Body of pancreas (tissue), 4 donors: ENCODE measurements at regions not wholly inside any gene's neighbourhood (a gene's known extent, or its start where the extent isn't known, plus 50 kb on each side); places are given as distances from the start of the nearest gene placed in this dataset.
A peak's percentile ranks its signal among the peaks of the same experiment; 100 is the strongest.

Source experiments
- ATAC-seq: fragments of 150-250 bp; one replicate; pipeline ENCODE4 v1.9.1; 2016
- DNase-seq, 4 donors: peaks; one replicate each; pipeline ENCODE4 v3.0.0-alpha.2; 2019
- H3K27ac ChIP-seq, 4 donors: fragments of 200-600 bp; sonication (generic); 1 replicate in 3 of 4; 2 replicates in 1 of 4; pipeline versions ENCODE4 v1.5.1 to v1.6.1; 2016 to 2019; ENCODE audit warnings: mild to moderate bottlenecking in 1 of 4, mixed read lengths in 1 of 4, moderate library complexity in 1 of 4
- H3K27me3 ChIP-seq, 2 donors: fragments of 200-600 bp; sonication (generic); one replicate each; pipeline ENCODE4 v1.6.0; 2016; ENCODE audit warnings: mild to moderate bottlenecking in 1 of 2
- H3K36me3 ChIP-seq, 2 donors: fragments of 200-600 bp; sonication (generic); replicated peaks in 1 of 2; 2 replicates each; pipeline ENCODE4 v1.5.1; 2016; ENCODE audit warnings: low read depth in 2 of 2; ENCODE audit not compliant: insufficient read depth in 1 of 2
- H3K4me1 ChIP-seq: fragments of 200-600 bp; sonication (generic); one replicate; pipeline ENCODE4 v1.6.0; 2016
- H3K4me3 ChIP-seq, 2 donors: fragments of 200-600 bp; sonication (generic); 1 replicate in 1 of 2; 2 replicates in 1 of 2; pipeline ENCODE4 v1.5.1; 2016 to 2019
- H3K9me3 ChIP-seq, 3 donors: fragments of 200-600 bp; sonication (generic); 1 replicate in 2 of 3; 2 replicates in 1 of 3; pipeline ENCODE4 v1.5.1; 2016
- POLR2A ChIP-seq, 3 donors: fragments of 450-650 bp; IDR thresholded peaks; one replicate each; pipeline ENCODE4 v1.6.1; 2016; ENCODE audit warnings: antibody characterized with exemption in 3 of 3, mild to moderate bottlenecking in 2 of 3
- WGBS, 2 donors: methylation state at CpG; one replicate each; pipeline ENCODE4 v1.1.5; 2017; 5-methylcytosine and 5-hydroxymethylcytosine counted together
- intact Hi-C: fragments of 100-400 bp; cut with DNase I; formaldehyde crosslinking; loops from one replicate; pipeline ENCODE4 v1.15.1; 2023
- TF ChIP-seq, protein P1 (sequence below), 7 experiments: fragments of 450-650 bp in 4 of 7; fragments of 200-600 bp in 3 of 7; sonication (generic) in 3 of 7; IDR thresholded peaks; one replicate each; pipeline ENCODE4 v1.5.1; 2016 to 2019; ENCODE audit warnings: antibody characterized with exemption in 7 of 7

- H3K27me3 ChIP-seq: no peaks in the 10 kb centered on the region
- peaks cover 41% of the 10 kb centered on the region for H3K4me1 ChIP-seq
- no peak for TF ChIP-seq POLR2A (IDR thresholded peaks at IDR 0.05)
- TF ChIP-seq, protein P1, sequence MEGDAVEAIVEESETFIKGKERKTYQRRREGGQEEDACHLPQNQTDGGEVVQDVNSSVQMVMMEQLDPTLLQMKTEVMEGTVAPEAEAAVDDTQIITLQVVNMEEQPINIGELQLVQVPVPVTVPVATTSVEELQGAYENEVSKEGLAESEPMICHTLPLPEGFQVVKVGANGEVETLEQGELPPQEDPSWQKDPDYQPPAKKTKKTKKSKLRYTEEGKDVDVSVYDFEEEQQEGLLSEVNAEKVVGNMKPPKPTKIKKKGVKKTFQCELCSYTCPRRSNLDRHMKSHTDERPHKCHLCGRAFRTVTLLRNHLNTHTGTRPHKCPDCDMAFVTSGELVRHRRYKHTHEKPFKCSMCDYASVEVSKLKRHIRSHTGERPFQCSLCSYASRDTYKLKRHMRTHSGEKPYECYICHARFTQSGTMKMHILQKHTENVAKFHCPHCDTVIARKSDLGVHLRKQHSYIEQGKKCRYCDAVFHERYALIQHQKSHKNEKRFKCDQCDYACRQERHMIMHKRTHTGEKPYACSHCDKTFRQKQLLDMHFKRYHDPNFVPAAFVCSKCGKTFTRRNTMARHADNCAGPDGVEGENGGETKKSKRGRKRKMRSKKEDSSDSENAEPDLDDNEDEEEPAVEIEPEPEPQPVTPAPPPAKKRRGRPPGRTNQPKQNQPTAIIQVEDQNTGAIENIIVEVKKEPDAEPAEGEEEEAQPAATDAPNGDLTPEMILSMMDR (IDR thresholded peaks at IDR 0.05): no peak
- no peaks in the 10 kb centered on the region for H3K9me3 ChIP-seq
- no peak overlapping the region for H3K4me3 ChIP-seq
- no peak for ATAC-seq
- intact Hi-C loops: loop anchor here (10.0 kb wide), 1 partner anchor 167 kb away; no protein-coding TSS in a partner anchor
- no peak for DNase-seq
- 48 to 75% methylated on average over 1 of the region's 1 CpG for WGBS, 2 donors
- H3K27ac ChIP-seq: no peak overlapping the region
- H3K36me3 ChIP-seq: no peaks in the 10 kb centered on the region
These were observed 54.8 kb upstream of the CD28 start for GRCh38 chr2:203651621-203652020.

DNA sequence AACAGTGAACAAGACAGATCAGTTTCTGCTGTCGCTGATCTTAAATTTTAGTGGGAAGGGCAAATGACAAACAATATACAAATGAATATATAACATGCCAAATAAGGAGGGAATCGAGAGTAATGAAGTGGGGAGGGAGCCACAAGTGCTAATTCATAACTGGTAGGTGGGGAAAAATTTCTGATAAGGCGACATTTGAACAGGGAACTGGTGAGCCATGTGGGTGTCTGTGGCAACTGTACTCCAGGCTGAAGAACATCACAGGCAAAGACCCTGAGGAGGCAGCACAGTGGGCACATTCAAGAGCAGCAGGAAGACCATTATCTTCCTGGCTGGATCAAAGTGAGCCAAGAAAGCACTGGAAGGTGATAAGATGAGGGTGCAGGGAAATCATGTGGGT is 51.6 kb upstream of the CD28 start:
- intact Hi-C loops: loop anchor here (10.0 kb wide), 1 partner anchor 170 kb away; no protein-coding TSS in a partner anchor
- no peaks in the 10 kb centered on the region for H3K9me3 ChIP-seq
- ATAC-seq (no peak), DNase-seq (no peak)
- no peaks in the 10 kb centered on the region for H3K27me3 ChIP-seq
- H3K36me3 ChIP-seq: no peaks in the 10 kb centered on the region
- H3K27ac ChIP-seq: no peak overlapping the region
- TF ChIP-seq, protein P1 (IDR thresholded peaks at IDR 0.05): no peak
- TF ChIP-seq POLR2A (IDR thresholded peaks at IDR 0.05): no peak
- no peak overlapping the region for H3K4me3 ChIP-seq
- WGBS, 2 donors: 79 to 94% methylated on average over 3 of the region's 3 CpGs
- peaks cover 26% of the 10 kb centered on the region for H3K4me1 ChIP-seq

GRCh38 chr2:203656522-203657287 is 49.7 kb upstream of the CD28 start:
- 48 to 59% methylated on average over 9 to 10 of the region's 10 CpGs for WGBS, 2 donors
- Histone ChIP-seq H3K27me3 (no peaks in the 10 kb centered on the region), H3K4me3 (no peak overlapping the region), H3K36me3 (no peaks in the 10 kb centered on the region), H3K4me1 (peaks cover 13% of the 10 kb centered on the region), H3K9me3 (no peaks in the 10 kb centered on the region), H3K27ac (peak overlapping the region in 3 of 4 donors; percentile 38 to 71 (median 63))
- peak in 1 of 3 donors; percentile 9 for TF ChIP-seq POLR2A (IDR thresholded peaks at IDR 0.05)
- TF ChIP-seq, protein P1 (IDR thresholded peaks at IDR 0.05): no peak
- ATAC-seq: peak; percentile 89
- peak; percentile 54 to 85 (median 70) for DNase-seq
- intact Hi-C loops: loop anchor here (10.0 kb wide), 1 partner anchor 172 kb away; no protein-coding TSS in a partner anchor
